C4-2B (cell line): ENCODE measurements at regions not wholly inside any gene's neighbourhood (a gene's known extent, or its start where the extent isn't known, plus 50 kb on each side); places are given as distances from the start of the nearest gene placed in this dataset.

ENCODE experiments used
- ZFX ChIP-seq: fragments of 450-650 bp; IDR thresholded peaks from 2 replicates; pipeline ENCODE4 v1.6.1; 2017
- TF ChIP-seq, protein P1 (sequence below): fragments of 450-650 bp; conservative IDR thresholded peaks from 2 replicates; pipeline ENCODE4 v1.5.1; 2017; ENCODE audit warnings: mild to moderate bottlenecking

DNA sequence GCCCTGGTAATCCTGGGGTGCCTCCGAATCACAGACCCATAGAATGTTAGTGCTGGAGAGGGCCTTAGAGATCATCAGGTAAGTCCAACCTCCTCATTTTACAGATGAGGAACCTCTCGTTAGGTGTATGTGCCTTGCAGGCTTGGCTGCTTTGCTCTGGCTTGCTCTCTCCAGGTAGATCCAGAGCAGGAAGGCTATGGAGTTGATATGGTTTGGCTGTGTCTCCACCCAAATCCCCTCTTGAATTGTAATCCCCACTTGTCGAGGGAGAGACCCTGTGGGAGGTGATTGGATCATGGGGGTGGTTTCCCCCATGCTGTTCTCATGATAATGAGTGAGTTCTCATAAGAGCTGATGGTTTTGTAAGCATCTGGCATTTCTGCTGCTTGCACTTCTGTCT is 186.0 kb upstream of the PLXNA2 start:
- TF ChIP-seq, protein P1, sequence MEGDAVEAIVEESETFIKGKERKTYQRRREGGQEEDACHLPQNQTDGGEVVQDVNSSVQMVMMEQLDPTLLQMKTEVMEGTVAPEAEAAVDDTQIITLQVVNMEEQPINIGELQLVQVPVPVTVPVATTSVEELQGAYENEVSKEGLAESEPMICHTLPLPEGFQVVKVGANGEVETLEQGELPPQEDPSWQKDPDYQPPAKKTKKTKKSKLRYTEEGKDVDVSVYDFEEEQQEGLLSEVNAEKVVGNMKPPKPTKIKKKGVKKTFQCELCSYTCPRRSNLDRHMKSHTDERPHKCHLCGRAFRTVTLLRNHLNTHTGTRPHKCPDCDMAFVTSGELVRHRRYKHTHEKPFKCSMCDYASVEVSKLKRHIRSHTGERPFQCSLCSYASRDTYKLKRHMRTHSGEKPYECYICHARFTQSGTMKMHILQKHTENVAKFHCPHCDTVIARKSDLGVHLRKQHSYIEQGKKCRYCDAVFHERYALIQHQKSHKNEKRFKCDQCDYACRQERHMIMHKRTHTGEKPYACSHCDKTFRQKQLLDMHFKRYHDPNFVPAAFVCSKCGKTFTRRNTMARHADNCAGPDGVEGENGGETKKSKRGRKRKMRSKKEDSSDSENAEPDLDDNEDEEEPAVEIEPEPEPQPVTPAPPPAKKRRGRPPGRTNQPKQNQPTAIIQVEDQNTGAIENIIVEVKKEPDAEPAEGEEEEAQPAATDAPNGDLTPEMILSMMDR = no peak
- TF ChIP-seq ZFX = no peak
